Activated T-cell treated with anti-CD3 and anti-CD28 coated beads, Interleukin-2, amount 50 U/mL, for 72 hours (primary cell): ENCODE measurements at regions not wholly inside any gene's neighbourhood (a gene's known extent, or its start where the extent isn't known, plus 50 kb on each side); places are given as distances from the start of the nearest gene placed in this dataset.
"Not testable (repeated sequence)": the region's sequence is repeated elsewhere in the genome, so short reads cannot be mapped to it uniquely, and the experiment has no call there.

Source experiments
- ATAC-seq, 2 donors: fragments of 150-1000 bp; cut with Tn5 transposase; replicated peaks in 1 of 2; 2 replicates each; pipeline ENCODE4 v1.10.0; 2021; ENCODE audit warnings: moderate library complexity in 2 of 2, mild to moderate bottlenecking in 1 of 2
- DNase-seq, 2 donors: peaks; one replicate each; pipeline ENCODE4 v3.0.0; 2021 to 2022; ENCODE audit warnings: mixed read lengths in 1 of 2
- H3K27ac Mint-ChIP-seq: one replicate; pipeline ENCODE4 v1.8.0; 2022; ENCODE audit warnings: mild to moderate bottlenecking, moderate library complexity, mixed read lengths
- H3K27me3 Mint-ChIP-seq: one replicate; pipeline ENCODE4 v1.8.0; 2022; ENCODE audit warnings: low read depth, mixed read lengths
- H3K36me3 Mint-ChIP-seq, 2 donors: one replicate each; pipeline ENCODE4 v1.8.0; 2022; ENCODE audit warnings: mixed read lengths in 2 of 2, mild to moderate bottlenecking in 1 of 2; ENCODE audit not compliant: insufficient read depth in 2 of 2
- H3K4me1 Mint-ChIP-seq: one replicate; pipeline ENCODE4 v1.8.0; 2022; ENCODE audit warnings: low read depth, mixed read lengths
- H3K4me3 Mint-ChIP-seq, 2 donors: one replicate each; pipeline ENCODE4 v1.8.0; 2022; ENCODE audit warnings: mild to moderate bottlenecking in 2 of 2, mixed read lengths in 2 of 2, moderate library complexity in 2 of 2
- H3K9me3 Mint-ChIP-seq, 2 donors: one replicate each; pipeline ENCODE4 v1.8.0; 2022; ENCODE audit warnings: mixed read lengths in 2 of 2

- no peaks in the 10 kb centered on the region for H3K9me3 Mint-ChIP-seq
- ATAC-seq (no peak), DNase-seq (no peak)
- H3K27me3 Mint-ChIP-seq = peaks cover 71% of the 10 kb centered on the region
- H3K27ac Mint-ChIP-seq = no peak overlapping the region
- H3K36me3 Mint-ChIP-seq = no peaks in the 10 kb centered on the region
- H3K4me3 Mint-ChIP-seq = no peak overlapping the region
- peaks cover 9% of the 10 kb centered on the region for H3K4me1 Mint-ChIP-seq
Observed at GRCh38 chr5:154607746-154608145, 129.7 kb upstream of the HAND1 start.

- Mint-ChIP-seq H3K27me3 (peaks cover 73% of the 10 kb centered on the region), H3K9me3 (no peaks in the 10 kb centered on the region)
Observed at GRCh38 chr5:154606246-154606645, 128.2 kb upstream of the HAND1 start.

DNA sequence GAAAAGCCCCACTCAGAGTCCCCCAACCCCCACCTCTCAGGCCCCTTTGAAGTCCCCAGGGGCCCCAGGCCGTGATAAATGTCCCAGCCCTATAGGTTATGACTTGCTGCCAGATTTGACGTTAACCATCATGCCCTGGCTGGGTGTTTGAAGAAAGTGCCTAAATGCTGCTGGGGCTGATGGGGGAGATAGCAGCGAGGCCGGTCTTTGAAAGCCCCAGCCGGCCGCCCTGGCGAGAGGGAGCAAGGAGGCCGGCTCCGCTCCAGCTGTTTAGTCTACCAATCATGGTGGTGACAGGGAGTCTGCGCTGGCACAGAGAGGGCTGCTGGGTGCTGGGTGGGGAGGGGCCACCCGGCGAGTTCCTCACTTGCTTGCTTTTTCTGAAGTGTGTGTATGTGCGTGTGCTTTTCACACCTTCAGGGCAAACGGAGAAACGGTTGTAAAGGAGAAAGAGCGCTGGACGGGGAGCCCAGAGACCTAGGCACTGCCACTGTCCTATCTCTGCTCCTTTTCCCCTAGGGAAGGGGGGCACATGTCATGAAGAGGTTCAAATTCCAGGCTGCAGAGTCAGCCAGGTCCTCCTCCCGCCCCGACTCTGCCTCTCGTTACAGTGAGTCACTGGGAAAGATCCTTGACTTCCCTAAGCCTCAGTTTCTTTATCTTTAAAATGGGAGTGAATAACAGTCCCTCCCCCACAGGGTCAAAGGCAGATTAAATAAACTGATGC lies 126.1 kb upstream of the HAND1 start:
- peaks cover 67% of the 10 kb centered on the region for H3K27me3 Mint-ChIP-seq
- DNase-seq = no peak

More at GRCh38 chr5:154606246-154606645, 128.2 kb upstream of the HAND1 start:
- H3K4me3 Mint-ChIP-seq = no peak overlapping the region
- H3K27ac Mint-ChIP-seq = no peak overlapping the region
- no peaks in the 10 kb centered on the region for H3K36me3 Mint-ChIP-seq
- DNase-seq = no peak
- peaks cover 3% of the 10 kb centered on the region for H3K4me1 Mint-ChIP-seq
- ATAC-seq = no peak

DNA sequence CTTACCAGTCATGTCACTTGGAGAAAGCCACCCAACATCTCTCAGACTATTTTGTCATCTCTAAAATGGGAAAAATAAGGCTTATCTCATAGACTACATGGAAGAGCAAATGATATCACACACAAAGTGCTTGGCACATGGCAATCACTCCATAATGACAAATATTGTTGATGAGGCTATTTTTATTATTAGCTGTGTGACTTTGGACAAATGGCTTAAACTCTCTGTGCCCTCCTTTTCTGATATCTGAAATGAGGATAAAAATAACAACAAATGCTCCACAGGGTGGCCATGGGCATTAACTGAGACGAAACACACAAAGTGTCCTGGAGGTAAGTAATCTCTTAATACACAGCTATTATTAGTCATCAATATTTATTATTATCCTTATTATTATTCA lies 125.5 kb upstream of the HAND1 start:
- Mint-ChIP-seq H3K4me3 (no peak overlapping the region), H3K4me1 (no peaks in the 10 kb centered on the region), H3K27ac (no peak overlapping the region), H3K9me3 (no peaks in the 10 kb centered on the region), H3K36me3 (no peaks in the 10 kb centered on the region), H3K27me3 (peaks cover 66% of the 10 kb centered on the region)
- no peak for DNase-seq
- ATAC-seq = no peak

More for the DNA sequence above, 126.1 kb upstream of the HAND1 start:
- ATAC-seq = no peak
- no peaks in the 10 kb centered on the region for H3K4me1 Mint-ChIP-seq
- H3K9me3 Mint-ChIP-seq = no peaks in the 10 kb centered on the region
- no peaks in the 10 kb centered on the region for H3K36me3 Mint-ChIP-seq
- H3K27ac Mint-ChIP-seq = no peak overlapping the region
- H3K4me3 Mint-ChIP-seq = no peak overlapping the region

GRCh38 chr5:154603011-154603410 lies 125.0 kb upstream of the HAND1 start:
- Mint-ChIP-seq H3K9me3 (peaks cover 0 to 3% of the 10 kb centered on the region in 2 donors), H3K27me3 (peaks cover 69% of the 10 kb centered on the region), H3K4me3 (no peak overlapping the region), H3K27ac (no peak overlapping the region), H3K4me1 (no peaks in the 10 kb centered on the region), H3K36me3 (no peaks in the 10 kb centered on the region)
- ATAC-seq (no peak), DNase-seq (no peak)

GRCh38 chr5:154601014-154601413 lies 123.0 kb upstream of the HAND1 start:
- no peak for DNase-seq
- no peak overlapping the region for H3K4me3 Mint-ChIP-seq
- no peaks in the 10 kb centered on the region for H3K4me1 Mint-ChIP-seq
- ATAC-seq = no peak
- H3K27me3 Mint-ChIP-seq = peaks cover 59% of the 10 kb centered on the region
- H3K9me3 Mint-ChIP-seq = peaks cover 0 to 3% of the 10 kb centered on the region in 2 donors
- H3K27ac Mint-ChIP-seq = no peak overlapping the region
- H3K36me3 Mint-ChIP-seq = no peaks in the 10 kb centered on the region

GRCh38 chr5:154598021-154598420 lies 120.0 kb upstream of the HAND1 start:
- peaks cover 38% of the 10 kb centered on the region for H3K27me3 Mint-ChIP-seq
- H3K4me3 Mint-ChIP-seq = no peak overlapping the region
- H3K4me1 Mint-ChIP-seq = no peaks in the 10 kb centered on the region
- ATAC-seq (no peak), DNase-seq (no peak)
- H3K9me3 Mint-ChIP-seq = peaks cover 0 to 3% of the 10 kb centered on the region in 2 donors
- no peaks in the 10 kb centered on the region for H3K36me3 Mint-ChIP-seq
- H3K27ac Mint-ChIP-seq = no peak overlapping the region

DNA sequence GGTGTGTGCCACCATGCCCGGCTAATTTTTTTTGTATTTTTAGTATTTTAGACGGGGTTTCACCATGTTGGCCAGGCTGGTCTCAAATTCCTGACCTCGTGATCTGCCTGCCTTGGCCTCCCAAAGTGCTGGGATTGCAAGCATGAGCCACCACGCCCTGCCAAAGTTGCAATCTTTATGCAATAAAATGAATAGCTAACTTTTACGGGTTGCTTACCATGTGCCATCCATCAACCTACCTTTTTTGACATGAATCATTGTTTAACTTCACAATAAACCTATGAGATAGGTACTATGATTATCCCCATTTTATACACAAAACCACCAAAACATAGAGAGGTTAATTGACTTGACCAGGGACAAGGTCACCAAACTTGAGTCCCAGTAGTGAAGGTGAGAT lies 118.8 kb upstream of the HAND1 start:
- not testable (repeated sequence) for H3K4me3 Mint-ChIP-seq, H3K9me3 Mint-ChIP-seq, H3K4me1 Mint-ChIP-seq, DNase-seq, H3K36me3 Mint-ChIP-seq, H3K27ac Mint-ChIP-seq, ATAC-seq
- peaks cover 27% of the 10 kb centered on the region for H3K27me3 Mint-ChIP-seq

- no peaks in the 10 kb centered on the region for H3K4me1 Mint-ChIP-seq
- ATAC-seq = no peak
- H3K9me3 Mint-ChIP-seq = peaks cover 0 to 3% of the 10 kb centered on the region in 2 donors
- no peak overlapping the region for H3K4me3 Mint-ChIP-seq
- H3K36me3 Mint-ChIP-seq = no peaks in the 10 kb centered on the region
- no peak overlapping the region for H3K27ac Mint-ChIP-seq
- peaks cover 17% of the 10 kb centered on the region for H3K27me3 Mint-ChIP-seq
- DNase-seq = no peak
Observed at GRCh38 chr5:154595662-154596061, 117.6 kb upstream of the HAND1 start.

DNA sequence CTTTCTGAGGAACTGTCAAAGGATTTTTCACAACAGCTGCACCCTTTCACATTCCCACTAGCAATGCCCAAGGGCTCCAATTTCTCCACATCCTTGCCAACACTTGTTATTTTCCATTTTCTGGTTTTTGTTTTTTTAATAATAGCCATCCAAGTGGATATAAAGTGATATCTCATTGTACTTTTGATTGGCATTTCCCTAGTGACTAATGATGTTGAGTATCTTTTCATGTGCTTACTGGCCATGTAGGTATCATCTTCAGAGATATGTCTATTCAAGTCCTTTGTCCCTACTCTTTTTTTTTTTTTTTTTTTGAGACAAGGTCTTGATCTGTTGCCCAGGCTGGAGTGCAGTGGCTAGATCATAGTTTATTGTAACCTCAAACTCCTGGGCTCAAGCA lies 115.8 kb upstream of the HAND1 start:
- Mint-ChIP-seq H3K27ac (no peak overlapping the region), H3K9me3 (peaks cover 0 to 3% of the 10 kb centered on the region in 2 donors), H3K4me3 (no peak overlapping the region), H3K27me3 (peaks cover 17% of the 10 kb centered on the region), H3K4me1 (no peaks in the 10 kb centered on the region), H3K36me3 (no peaks in the 10 kb centered on the region)
- DNase-seq (no peak), ATAC-seq (no peak)

DNA sequence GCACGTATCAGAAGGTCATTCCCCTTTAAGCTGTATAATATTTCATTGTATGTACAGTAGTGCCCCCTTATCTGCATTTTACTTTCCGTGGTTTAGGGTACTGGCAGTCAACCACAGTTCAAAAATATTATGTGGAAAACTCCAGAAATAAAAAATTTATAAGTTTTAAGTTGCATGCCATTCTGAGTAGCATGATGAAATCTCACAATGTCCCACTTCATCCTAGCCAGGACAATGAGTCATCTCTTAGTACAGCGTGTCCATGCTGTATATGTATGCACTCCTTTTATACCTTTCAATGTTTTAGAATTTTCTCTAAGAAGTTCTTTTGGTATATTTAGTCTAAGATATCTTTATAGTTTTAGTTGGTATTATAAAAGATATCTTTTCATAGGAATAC lies 115.0 kb upstream of the HAND1 start:
- Mint-ChIP-seq H3K4me3 (no peak overlapping the region), H3K9me3 (peaks cover 0 to 1% of the 10 kb centered on the region in 2 donors), H3K4me1 (no peaks in the 10 kb centered on the region), H3K36me3 (no peaks in the 10 kb centered on the region), H3K27ac (no peak overlapping the region), H3K27me3 (peaks cover 9% of the 10 kb centered on the region)
- DNase-seq (no peak), ATAC-seq (no peak)

GRCh38 chr5:154590093-154590724 lies 112.2 kb upstream of the HAND1 start:
- peaks cover 13% of the 10 kb centered on the region for H3K27me3 Mint-ChIP-seq
- ATAC-seq = no peak
- no peaks in the 10 kb centered on the region for H3K36me3 Mint-ChIP-seq
- no peak overlapping the region for H3K27ac Mint-ChIP-seq
- no peaks in the 10 kb centered on the region for H3K4me1 Mint-ChIP-seq
- H3K9me3 Mint-ChIP-seq = no peaks in the 10 kb centered on the region
- no peak for DNase-seq
- no peak overlapping the region for H3K4me3 Mint-ChIP-seq

DNA sequence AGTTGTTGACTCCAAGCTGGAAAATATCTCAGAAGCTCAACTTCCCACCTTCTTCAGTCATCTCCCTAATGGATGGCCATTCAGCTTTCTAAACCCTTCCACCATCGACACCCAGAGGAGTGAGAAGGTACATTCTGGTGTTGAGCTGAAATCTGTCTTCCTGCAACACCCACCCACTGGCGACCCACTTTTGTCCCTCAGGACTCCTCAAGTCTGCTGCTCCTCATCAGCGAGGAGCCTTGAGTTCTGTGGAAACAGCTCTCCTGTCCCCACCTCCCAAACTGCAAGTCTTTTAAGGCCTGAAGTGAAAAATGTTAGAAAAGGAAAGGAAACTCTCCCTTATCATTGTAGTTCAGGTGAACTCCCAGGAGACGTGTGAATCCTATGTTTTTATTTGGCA lies 111.5 kb upstream of the HAND1 start:
- Mint-ChIP-seq H3K27me3 (peaks cover 19% of the 10 kb centered on the region), H3K27ac (no peak overlapping the region), H3K4me3 (no peak overlapping the region), H3K36me3 (no peaks in the 10 kb centered on the region), H3K9me3 (no peaks in the 10 kb centered on the region), H3K4me1 (no peaks in the 10 kb centered on the region)
- DNase-seq = no peak
- no peak for ATAC-seq
